HEK293 (cell line): ENCODE measurements at regions not wholly inside any gene's neighbourhood (a gene's known extent, or its start where the extent isn't known, plus 50 kb on each side); places are given as distances from the start of the nearest gene placed in this dataset.

ENCODE experiments used
- CTCF ChIA-PET: fragments of 350-600 bp; formaldehyde crosslinking; extraction: SDS; loops from one replicate; lab custom pipeline; 2021; ENCODE audit warnings: antibody characterized with exemption; lab: Yijun Ruan, JAX
- POLR2A ChIA-PET: fragments of 300-600 bp; formaldehyde crosslinking; extraction: SDS; loops from one replicate; lab custom pipeline; 2020; ENCODE audit warnings: antibody characterized with exemption, inconsistent platforms; lab: Yijun Ruan, JAX
- H3K27ac ChIP-seq: fragments of 200-500 bp; sonication (Bioruptor generic); 2 replicates; pipeline ENCODE4 v1.5.1; 2014; ENCODE audit warnings: low read depth, low read length, control low read depth, inconsistent platforms; ENCODE audit errors: extremely low read depth
- H3K36me3 ChIP-seq, 2 experiments: fragments of 200-500 bp in 1 of 2; sonication (Bioruptor generic) in 1 of 2; 1 replicate in 1 of 2; 2 replicates in 1 of 2; pipeline ENCODE4 v1.5.1; 2014 to 2017; ENCODE audit warnings: inconsistent platforms in 2 of 2, low read length in 2 of 2; ENCODE audit not compliant: control insufficient read depth in 2 of 2, insufficient read depth in 1 of 2
- H3K4me1 ChIP-seq: fragments of 200-500 bp; sonication (Bioruptor generic); 2 replicates; pipeline ENCODE4 v1.5.1; 2014; ENCODE audit warnings: mild to moderate bottlenecking, low read length, inconsistent platforms; ENCODE audit not compliant: control insufficient read depth, insufficient read depth
- H3K4me3 ChIP-seq: 2 replicates; pipeline ENCODE4 v1.5.1; 2011; ENCODE audit warnings: low read depth, mild to moderate bottlenecking, control low read depth, low read length, moderate library complexity
- H3K9me3 ChIP-seq: fragments of 200-500 bp; sonication (Bioruptor generic); 2 replicates; pipeline ENCODE4 v1.5.1; 2014; ENCODE audit warnings: low read depth, low read length, inconsistent platforms; ENCODE audit not compliant: control insufficient read depth, insufficient read depth
- KLF16 ChIP-seq: fragments of 450-650 bp; formaldehyde crosslinking; IDR thresholded peaks from 2 replicates; pipeline ENCODE4 v1.5.1; 2017; ENCODE audit warnings: missing biosample characterization, missing genetic modification characterization
- OSR2 ChIP-seq: fragments of 450-650 bp; formaldehyde crosslinking; IDR thresholded peaks from 2 replicates; pipeline ENCODE4 v1.5.1; 2016; ENCODE audit warnings: missing biosample characterization, missing genetic modification characterization
- ZBTB26 ChIP-seq: fragments of 450-650 bp; formaldehyde crosslinking; optimal IDR thresholded peaks from 2 replicates; pipeline ENCODE3; 2016; ENCODE audit warnings: missing biosample characterization, mild to moderate bottlenecking, missing genetic modification characterization
- ZBTB44 ChIP-seq: fragments of 450-650 bp; IDR thresholded peaks from 2 replicates; pipeline ENCODE4 v1.5.1; 2018; ENCODE audit warnings: missing biosample characterization, mild to moderate bottlenecking, missing genetic modification characterization
- ZNF2 ChIP-seq: fragments of 450-650 bp; formaldehyde crosslinking; IDR thresholded peaks from 2 replicates; pipeline ENCODE4 v1.5.1; 2016; ENCODE audit warnings: missing biosample characterization, missing genetic modification characterization
- ZNF37A ChIP-seq: fragments of 450-650 bp; IDR thresholded peaks from 2 replicates; pipeline ENCODE4 v1.5.1; 2018; ENCODE audit warnings: missing biosample characterization, missing genetic modification characterization
- ZNF398 ChIP-seq: fragments of 450-650 bp; formaldehyde crosslinking; IDR thresholded peaks from 2 replicates; pipeline ENCODE4 v1.5.1; 2017; ENCODE audit warnings: missing biosample characterization, missing genetic modification characterization
- ZNF404 ChIP-seq: fragments of 450-650 bp; formaldehyde crosslinking; IDR thresholded peaks from 2 replicates; pipeline ENCODE4 v1.5.1; 2017; ENCODE audit warnings: missing biosample characterization, missing genetic modification characterization
- ZNF518A ChIP-seq: fragments of 450-650 bp; formaldehyde crosslinking; conservative IDR thresholded peaks from 2 replicates; pipeline ENCODE4 v1.5.1; 2016; ENCODE audit warnings: low read depth, missing biosample characterization, missing genetic modification characterization
- ZNF548 ChIP-seq: fragments of 450-650 bp; formaldehyde crosslinking; IDR thresholded peaks from 2 replicates; pipeline ENCODE4 v1.5.1; 2016; ENCODE audit warnings: missing biosample characterization, missing genetic modification characterization
- ZNF560 ChIP-seq: fragments of 450-650 bp; formaldehyde crosslinking; IDR thresholded peaks from 2 replicates; pipeline ENCODE4 v1.5.1; 2017; ENCODE audit warnings: missing biosample characterization, missing genetic modification characterization, borderline replicate concordance
- ZNF561 ChIP-seq: fragments of 450-650 bp; IDR thresholded peaks from 2 replicates; pipeline ENCODE4 v1.5.1; 2018; ENCODE audit warnings: missing biosample characterization, missing genetic modification characterization, borderline replicate concordance
- ZNF585B ChIP-seq: fragments of 450-650 bp; formaldehyde crosslinking; IDR thresholded peaks from 2 replicates; pipeline ENCODE4 v1.5.1; 2016; ENCODE audit warnings: missing biosample characterization, missing genetic modification characterization
- ZNF654 ChIP-seq: fragments of 450-650 bp; formaldehyde crosslinking; IDR thresholded peaks from 2 replicates; pipeline ENCODE4 v1.5.1; 2016; ENCODE audit warnings: low read depth, missing biosample characterization, missing genetic modification characterization
- ZNF692 ChIP-seq: fragments of 450-650 bp; formaldehyde crosslinking; IDR thresholded peaks from 2 replicates; pipeline ENCODE4 v1.5.1; 2016; ENCODE audit warnings: missing biosample characterization, missing genetic modification characterization

GRCh38 chr4:66613591-66613990 lies 931.7 kb downstream of the CENPC start (continued):
- TF ChIP-seq ZNF518A (tag by site-specific recombination) (no peak), ZNF404 (tag by site-specific recombination) (no peak)

- ChIA-PET CTCF (interaction anchor here (0.7 kb wide), 1 partner anchor 21 kb away, joined by 3 read pairs; no protein-coding TSS in a partner anchor), POLR2A (no interaction called here)
- Histone ChIP-seq H3K4me1 (no peaks in the 10 kb centered on the region), H3K27ac (no peak overlapping the region), H3K4me3 (no peak overlapping the region), H3K36me3 (no peaks in the 10 kb centered on the region), H3K9me3 (no peaks in the 10 kb centered on the region)
- TF ChIP-seq KLF16 (tag by site-specific recombination): no peak
- TF ChIP-seq ZBTB26: no peak
- TF ChIP-seq ZNF561 (tag by site-specific recombination): no peak
- no peak for TF ChIP-seq ZNF548 (tag by site-specific recombination)
- TF ChIP-seq ZNF560 (tag by site-specific recombination): no peak
- no peak for TF ChIP-seq ZNF398
- TF ChIP-seq ZNF37A (tag by site-specific recombination): no peak
- no peak for TF ChIP-seq ZNF2
- no peak for TF ChIP-seq ZNF692 (tag by site-specific recombination)
- no peak for TF ChIP-seq OSR2 (tag by site-specific recombination)
Measured at GRCh38 chr4:66609014-66609413, 936.3 kb downstream of the CENPC start.

- H3K9me3 ChIP-seq: no peaks in the 10 kb centered on the region
- CTCF ChIA-PET: no interaction called here
- H3K4me1 ChIP-seq: no peaks in the 10 kb centered on the region
- H3K27ac ChIP-seq: no peak overlapping the region
- POLR2A ChIA-PET: no interaction called here
- TF ChIP-seq ZNF585B: no peak
- no peak for TF ChIP-seq ZNF654 (tag by site-specific recombination)
- 0 out of 2 replicates have a peak, but pooled peaks have one; percentile 35 for TF ChIP-seq ZBTB44 (tag by site-specific recombination)
- no peaks in the 10 kb centered on the region for H3K36me3 ChIP-seq
- H3K4me3 ChIP-seq: no peak overlapping the region
Measured at GRCh38 chr4:66606908-66607307, 936.6 kb upstream of the EPHA5 start.
